SK-N-SH treated with all-trans-retinoic acid at 6 μM for 48 hours (cell line): ENCODE measurements at regions not wholly inside any gene's neighbourhood (a gene's known extent, or its start where the extent isn't known, plus 50 kb on each side); places are given as distances from the start of the nearest gene placed in this dataset.

Experiments used
- ATAC-seq: fragments of 200-7000 bp; cut with Tn5 transposase; 3 replicates; pipeline ENCODE4 v1.9.1; 2020; ENCODE audit warnings: mild to moderate bottlenecking, moderate library complexity
- BACH2 ChIP-seq: fragments of 250-450 bp; sonication (Bioruptor Pico); IDR thresholded peaks from 2 replicates; pipeline ENCODE4 v1.9.0; 2021; ENCODE audit warnings: mild to moderate bottlenecking, borderline replicate concordance
- CREB5 ChIP-seq: fragments of 250-450 bp; sonication (Bioruptor Pico); IDR thresholded peaks from 2 replicates; pipeline ENCODE4 v1.5.1; 2020; ENCODE audit warnings: low read depth, mild to moderate bottlenecking, moderate library complexity
- CSDC2 ChIP-seq: fragments of 250-450 bp; sonication (Bioruptor Pico); IDR thresholded peaks from 2 replicates; pipeline ENCODE4 v1.5.0; 2020; ENCODE audit warnings: mild to moderate bottlenecking, moderate library complexity
- ESRRG ChIP-seq: fragments of 250-450 bp; sonication (Bioruptor Pico); IDR thresholded peaks from 2 replicates; pipeline ENCODE4 v1.6.1; 2021; ENCODE audit warnings: mild to moderate bottlenecking
- ISL1 ChIP-seq: fragments of 250-450 bp; sonication (Bioruptor Pico); IDR thresholded peaks from 2 replicates; pipeline ENCODE4 v2.1.2; 2022; ENCODE audit warnings: mild to moderate bottlenecking, moderate library complexity
- OSR1 ChIP-seq: fragments of 250-450 bp; sonication (Bioruptor Pico); IDR thresholded peaks from 2 replicates; pipeline ENCODE4 v1.8.0; 2022; ENCODE audit warnings: moderate library complexity, mild to moderate bottlenecking, inconsistent platforms
- PATZ1 ChIP-seq: fragments of 250-450 bp; sonication (Bioruptor Pico); IDR thresholded peaks from 2 replicates; pipeline ENCODE4 v1.8.0; 2020; ENCODE audit warnings: mild to moderate bottlenecking, moderate library complexity, borderline replicate concordance
- RARB ChIP-seq: fragments of 250-450 bp; sonication (Bioruptor Pico); IDR thresholded peaks from 2 replicates; pipeline ENCODE4 v1.8.0; 2021; ENCODE audit warnings: mild to moderate bottlenecking, moderate library complexity
- SNAI2 ChIP-seq: fragments of 250-450 bp; sonication (Bioruptor Pico); IDR thresholded peaks from 2 replicates; pipeline ENCODE4 v1.5.0; 2020; ENCODE audit warnings: mild to moderate bottlenecking, moderate library complexity
- TCF4 ChIP-seq: fragments of 250-450 bp; sonication (Bioruptor Pico); IDR thresholded peaks from 2 replicates; pipeline ENCODE4 v1.8.0; 2021; ENCODE audit warnings: mild to moderate bottlenecking, moderate library complexity, borderline replicate concordance
- TOX ChIP-seq: fragments of 250-450 bp; sonication (Bioruptor Pico); IDR thresholded peaks from 2 replicates; pipeline ENCODE4 v1.8.0; 2021; ENCODE audit warnings: mild to moderate bottlenecking, moderate library complexity, borderline replicate concordance
- TSHZ2 ChIP-seq: fragments of 250-450 bp; sonication (Bioruptor Pico); IDR thresholded peaks from 2 replicates; pipeline ENCODE4 v1.5.0; 2020; ENCODE audit warnings: mild to moderate bottlenecking, moderate library complexity
- ZFP3 ChIP-seq: fragments of 250-450 bp; sonication (Bioruptor Pico); IDR thresholded peaks from 2 replicates; pipeline ENCODE4 v1.5.0; 2020; ENCODE audit warnings: mild to moderate bottlenecking, moderate library complexity
- ZFP30 ChIP-seq: fragments of 450-650 bp; formaldehyde crosslinking; IDR thresholded peaks from 2 replicates; pipeline ENCODE4 v1.5.0; 2022; ENCODE audit warnings: mild to moderate bottlenecking, moderate library complexity
- ZNF565 ChIP-seq: fragments of 450-650 bp; formaldehyde crosslinking; conservative IDR thresholded peaks from 2 replicates; pipeline ENCODE4 v1.5.0; 2020; ENCODE audit warnings: low read depth, mild to moderate bottlenecking, moderate library complexity
- ZNF70 ChIP-seq: fragments of 450-650 bp; formaldehyde crosslinking; IDR thresholded peaks from 2 replicates; pipeline ENCODE4 v1.5.0; 2020; ENCODE audit warnings: mild to moderate bottlenecking, moderate library complexity
- ZNF8 ChIP-seq: fragments of 450-650 bp; formaldehyde crosslinking; IDR thresholded peaks from 2 replicates; pipeline ENCODE4 v1.5.0; 2020; ENCODE audit warnings: mild to moderate bottlenecking, moderate library complexity
- TF ChIP-seq, protein P1 (sequence below): fragments of 250-450 bp; sonication (Bioruptor Pico); IDR thresholded peaks from 2 replicates; pipeline ENCODE4 v1.8.0; 2021; ENCODE audit warnings: low read depth, mild to moderate bottlenecking, moderate library complexity, borderline replicate concordance
- TF ChIP-seq, protein P2 (sequence below): fragments of 250-450 bp; sonication (Bioruptor Pico); IDR thresholded peaks from 2 replicates; pipeline ENCODE4 v1.5.1; 2021; ENCODE audit warnings: mild to moderate bottlenecking, moderate library complexity

DNA sequence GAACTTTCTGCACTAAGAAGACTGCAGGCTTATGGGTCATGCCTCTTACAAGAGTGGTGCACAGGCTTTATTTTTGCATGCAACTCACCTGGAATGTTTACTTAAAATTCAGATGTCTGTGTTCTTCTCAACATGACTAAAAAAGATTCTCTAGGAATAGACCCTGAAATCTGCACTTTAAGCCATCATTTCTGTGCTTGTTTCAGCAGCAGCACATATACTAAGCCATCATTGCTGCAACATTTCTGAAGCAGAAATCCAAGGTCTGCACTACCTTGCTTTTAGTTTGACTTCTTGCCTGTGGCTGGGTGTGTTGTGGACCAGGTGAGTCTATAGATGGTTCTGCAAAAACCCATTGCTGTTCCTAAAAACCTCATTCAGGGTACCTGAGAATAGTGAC is 156.8 kb downstream of the CEP120 start:
- TF ChIP-seq RARB (CRISPR knock-in tag) (no peak), TSHZ2 (CRISPR knock-in tag) (no peak), ZNF565 (CRISPR knock-in tag) (no peak), ISL1 (CRISPR knock-in tag) (no peak), BACH2 (CRISPR knock-in tag) (no peak), CREB5 (CRISPR knock-in tag) (no peak), ZFP3 (CRISPR knock-in tag) (no peak), OSR1 (no peak), TOX (no peak), TCF4 (no peak), ZNF8 (no peak), ZNF70 (CRISPR knock-in tag) (no peak)
- TF ChIP-seq, protein P1, sequence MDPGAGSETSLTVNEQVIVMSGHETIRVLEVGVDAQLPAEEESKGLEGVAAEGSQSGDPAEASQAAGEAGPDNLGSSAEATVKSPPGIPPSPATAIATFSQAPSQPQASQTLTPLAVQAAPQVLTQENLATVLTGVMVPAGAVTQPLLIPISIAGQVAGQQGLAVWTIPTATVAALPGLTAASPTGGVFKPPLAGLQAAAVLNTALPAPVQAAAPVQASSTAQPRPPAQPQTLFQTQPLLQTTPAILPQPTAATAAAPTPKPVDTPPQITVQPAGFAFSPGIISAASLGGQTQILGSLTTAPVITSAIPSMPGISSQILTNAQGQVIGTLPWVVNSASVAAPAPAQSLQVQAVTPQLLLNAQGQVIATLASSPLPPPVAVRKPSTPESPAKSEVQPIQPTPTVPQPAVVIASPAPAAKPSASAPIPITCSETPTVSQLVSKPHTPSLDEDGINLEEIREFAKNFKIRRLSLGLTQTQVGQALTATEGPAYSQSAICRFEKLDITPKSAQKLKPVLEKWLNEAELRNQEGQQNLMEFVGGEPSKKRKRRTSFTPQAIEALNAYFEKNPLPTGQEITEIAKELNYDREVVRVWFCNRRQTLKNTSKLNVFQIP (CRISPR knock-in tag): no peak
- no peak for ATAC-seq

GRCh38 chr5:123265551-123265950 is 157.7 kb downstream of the CEP120 start:
- TF ChIP-seq OSR1: no peak
- TF ChIP-seq, all 23 proteins: peak for 0

GRCh38 chr5:123264394-123264793 is 158.8 kb downstream of the CEP120 start:
- no peak for ATAC-seq
- TF ChIP-seq OSR1 (no peak), CSDC2 (CRISPR knock-in tag) (no peak), TOX (no peak), ZNF565 (CRISPR knock-in tag) (no peak), SNAI2 (CRISPR knock-in tag) (no peak), ISL1 (CRISPR knock-in tag) (no peak), ZFP30 (CRISPR knock-in tag) (no peak), ZFP3 (CRISPR knock-in tag) (no peak), PATZ1 (no peak), TSHZ2 (CRISPR knock-in tag) (no peak), ESRRG (CRISPR knock-in tag) (no peak), BACH2 (CRISPR knock-in tag) (no peak)
- TF ChIP-seq, protein P2, sequence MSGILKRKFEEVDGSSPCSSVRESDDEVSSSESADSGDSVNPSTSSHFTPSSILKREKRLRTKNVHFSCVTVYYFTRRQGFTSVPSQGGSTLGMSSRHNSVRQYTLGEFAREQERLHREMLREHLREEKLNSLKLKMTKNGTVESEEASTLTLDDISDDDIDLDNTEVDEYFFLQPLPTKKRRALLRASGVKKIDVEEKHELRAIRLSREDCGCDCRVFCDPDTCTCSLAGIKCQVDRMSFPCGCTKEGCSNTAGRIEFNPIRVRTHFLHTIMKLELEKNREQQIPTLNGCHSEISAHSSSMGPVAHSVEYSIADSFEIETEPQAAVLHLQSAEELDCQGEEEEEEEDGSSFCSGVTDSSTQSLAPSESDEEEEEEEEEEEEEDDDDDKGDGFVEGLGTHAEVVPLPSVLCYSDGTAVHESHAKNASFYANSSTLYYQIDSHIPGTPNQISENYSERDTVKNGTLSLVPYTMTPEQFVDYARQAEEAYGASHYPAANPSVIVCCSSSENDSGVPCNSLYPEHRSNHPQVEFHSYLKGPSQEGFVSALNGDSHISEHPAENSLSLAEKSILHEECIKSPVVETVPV: no peak

More at GRCh38 chr5:123265551-123265950, 157.7 kb downstream of the CEP120 start:
- no peak for ATAC-seq
